GM19395 (cell line): ENCODE measurements at regions not wholly inside any gene's neighbourhood (a gene's known extent, or its start where the extent isn't known, plus 50 kb on each side); places are given as distances from the start of the nearest gene placed in this dataset.
A peak's percentile ranks its signal among the peaks of the same experiment; 100 is the strongest.

Source experiments
- ATAC-seq: cut with Tn5 transposase; IDR thresholded peaks from one replicate; pipeline ENCODE4 v1.9.1; 2021; ENCODE audit warnings: mild to moderate bottlenecking, moderate library complexity; ENCODE audit not compliant: unreplicated experiment

DNA sequence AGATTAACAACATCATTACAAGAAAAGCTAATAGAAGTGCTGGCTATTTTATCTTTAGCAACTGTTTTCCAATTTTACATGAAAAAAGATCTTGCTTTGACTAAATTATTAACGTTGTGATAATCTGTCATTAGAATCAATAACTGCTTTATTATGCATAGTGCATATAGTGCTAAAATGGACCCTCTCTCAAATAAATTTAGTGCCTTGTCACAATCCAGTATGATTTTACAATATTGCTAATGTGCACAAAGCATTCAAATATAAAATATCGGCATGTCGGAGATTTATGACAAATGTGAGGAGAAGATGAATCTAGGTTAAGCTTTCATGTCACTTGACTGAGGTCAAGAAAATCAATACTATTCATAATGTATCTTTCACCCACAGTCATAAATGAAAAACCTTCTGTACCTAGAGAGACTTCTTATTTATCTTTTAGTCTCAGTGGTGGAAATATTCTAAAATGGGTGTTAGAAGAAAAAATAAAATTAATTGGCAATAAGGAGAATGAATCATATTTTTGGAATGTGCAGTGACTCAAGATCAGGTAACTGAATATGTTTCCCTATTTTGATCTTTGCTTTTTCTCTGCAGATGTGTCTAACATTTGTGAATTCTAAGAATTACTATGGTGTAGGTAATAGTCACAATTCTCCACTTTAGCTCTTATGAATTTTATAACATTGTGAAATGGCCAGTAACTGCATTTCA, 672.9 kb upstream of the GRAMD2B start:
- no peak for ATAC-seq

DNA sequence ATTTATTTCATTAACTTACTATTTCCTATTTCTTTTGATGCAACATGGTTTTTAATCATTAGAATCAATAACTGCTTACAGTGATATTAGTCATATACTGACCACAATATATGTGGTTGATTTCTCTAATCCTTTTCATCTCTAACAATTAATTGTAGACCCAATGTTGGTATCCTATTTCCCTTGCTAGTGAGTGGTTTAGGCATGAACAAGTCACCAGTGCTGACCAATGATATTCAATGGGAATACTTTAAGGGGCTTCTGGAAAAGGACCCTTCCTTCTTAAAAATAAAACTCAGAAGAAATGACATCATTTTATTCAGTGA, 672.4 kb upstream of the GRAMD2B start:
- no peak for ATAC-seq

DNA sequence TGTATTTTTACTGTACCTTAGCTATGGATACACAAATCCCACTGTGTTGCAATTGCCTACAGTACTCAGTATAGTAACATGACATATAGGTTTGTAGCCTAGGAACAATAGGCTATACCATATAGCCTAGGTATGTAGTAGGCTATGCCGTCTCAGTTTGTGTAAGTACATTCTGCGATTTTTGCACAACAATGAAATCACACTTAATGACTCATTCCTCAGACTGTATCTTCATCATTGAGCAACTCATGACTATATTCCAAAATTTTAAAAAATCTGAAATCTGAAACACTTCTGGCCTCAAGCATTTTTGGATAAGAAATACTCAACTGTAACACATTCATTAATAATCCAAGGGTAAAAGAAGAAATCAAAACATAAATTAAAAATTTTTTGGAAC, 666.8 kb upstream of the GRAMD2B start:
- no peak for ATAC-seq

DNA sequence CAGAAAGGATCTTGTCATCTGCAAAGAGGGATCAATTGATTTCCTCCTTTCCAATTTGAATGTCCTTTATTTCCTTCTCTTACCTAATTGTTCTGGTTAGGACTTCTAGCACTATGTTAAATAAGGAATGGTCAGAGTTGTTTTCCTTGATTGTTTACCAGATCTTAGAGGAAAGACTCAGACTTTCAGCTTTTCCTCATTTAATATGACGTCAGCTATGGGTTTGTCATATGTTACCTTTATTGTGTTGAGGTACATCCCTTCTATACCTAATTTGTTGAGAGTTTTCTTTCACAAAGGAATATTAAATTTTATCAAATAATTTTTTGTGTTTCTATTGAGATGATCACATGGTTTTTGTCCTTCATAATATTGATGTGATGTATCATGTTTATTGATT, 656.5 kb upstream of the GRAMD2B start:
- ATAC-seq, result no peak

DNA sequence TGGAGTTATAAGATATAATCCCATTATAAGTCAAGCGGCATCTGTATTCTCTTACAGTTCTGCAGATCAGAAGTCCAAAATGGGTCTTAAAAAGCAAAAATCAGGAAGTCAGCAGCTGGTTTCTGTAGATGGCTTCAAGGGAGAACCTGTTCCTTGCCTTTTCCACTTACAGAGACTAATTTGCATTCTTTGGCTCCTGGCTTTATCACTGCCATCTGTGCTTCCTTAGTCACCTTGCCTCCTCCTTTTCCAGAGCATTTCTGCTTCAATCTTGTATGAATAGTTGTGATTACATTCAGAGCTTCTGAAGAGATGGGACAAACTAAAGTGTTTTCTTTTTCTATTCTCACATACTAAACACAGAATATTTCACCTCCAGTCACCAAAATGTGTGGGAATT, 647.3 kb upstream of the GRAMD2B start:
- no peak for ATAC-seq

DNA sequence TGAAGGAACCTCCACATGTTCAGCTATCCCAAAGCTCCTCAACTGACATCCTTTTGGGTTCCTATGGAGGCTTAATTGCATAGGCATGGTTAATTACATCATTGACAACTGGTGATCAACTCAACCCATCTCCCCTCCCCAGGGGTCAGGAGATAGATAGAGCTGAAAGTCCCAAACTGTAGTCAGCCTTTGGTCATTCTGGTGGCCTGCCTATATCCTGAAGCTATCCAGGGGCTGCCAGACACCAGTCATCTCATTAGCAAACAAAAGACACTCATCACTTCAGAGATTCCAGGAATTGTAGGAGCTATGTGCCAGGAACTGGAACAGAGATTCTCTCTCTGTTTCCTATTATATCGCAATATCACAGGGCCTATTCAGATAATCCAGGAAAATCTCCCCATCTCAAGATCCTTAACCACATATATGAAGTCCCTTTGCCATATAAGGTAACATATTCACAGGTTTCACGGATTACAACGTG, 646.5 kb upstream of the GRAMD2B start:
- no peak for ATAC-seq

DNA sequence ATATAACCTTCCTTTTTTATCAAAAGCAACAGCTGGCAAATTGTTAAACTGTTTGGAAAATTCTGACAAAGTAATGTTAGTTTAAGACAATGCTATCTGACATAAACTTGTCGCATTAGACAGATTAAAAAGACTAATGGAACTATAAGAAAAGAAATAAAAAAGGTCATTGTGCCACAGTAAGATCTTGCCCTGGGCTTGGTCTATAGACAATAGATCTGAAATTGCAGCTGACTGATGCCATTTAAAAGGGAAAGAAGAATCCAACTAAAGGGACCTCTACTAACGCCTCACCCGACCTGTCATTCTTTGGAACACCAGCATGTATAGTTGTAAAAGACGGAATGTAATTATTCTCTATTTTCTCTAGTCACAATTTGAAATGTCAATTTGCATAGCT, 644.4 kb upstream of the GRAMD2B start:
- no peak for ATAC-seq

DNA sequence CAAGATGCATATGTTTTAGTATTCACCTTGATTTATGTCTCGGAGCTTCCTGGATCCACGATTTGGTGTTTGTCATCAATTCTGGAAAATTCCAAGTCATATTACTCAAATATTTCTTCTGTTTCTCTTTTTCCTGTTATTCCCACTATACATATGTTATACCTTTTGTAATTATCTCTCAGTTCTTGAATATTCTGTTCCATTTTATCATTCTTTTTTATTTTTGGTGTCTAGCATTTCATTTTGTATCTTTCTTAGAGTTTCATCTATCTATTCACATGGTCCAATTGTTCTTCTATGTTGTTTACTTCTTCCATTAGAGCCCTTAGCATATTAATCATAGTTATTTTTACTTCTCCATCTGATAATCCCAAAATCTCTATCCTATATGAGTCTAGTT, 637.8 kb upstream of the GRAMD2B start:
- no peak for ATAC-seq

DNA sequence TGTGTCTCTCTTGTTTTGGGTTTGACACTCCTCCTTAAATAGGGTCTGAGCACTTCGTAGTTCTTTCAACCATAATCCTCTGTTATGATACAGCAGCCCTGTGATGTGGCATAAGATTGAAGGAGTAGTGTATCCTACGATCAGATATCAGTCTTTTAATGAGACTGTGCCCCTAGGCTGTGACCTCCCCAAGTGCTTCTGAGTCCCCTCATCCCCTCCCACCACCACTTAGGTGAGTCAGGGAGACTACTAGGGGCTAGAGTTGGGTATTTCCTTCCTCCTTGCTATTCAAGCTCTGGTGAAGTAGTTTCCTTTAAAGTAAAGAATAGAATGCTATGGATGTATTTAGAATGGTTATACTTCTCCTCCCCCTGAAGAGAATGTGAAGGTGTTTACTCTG, 637.2 kb upstream of the GRAMD2B start:
- no peak for ATAC-seq

DNA sequence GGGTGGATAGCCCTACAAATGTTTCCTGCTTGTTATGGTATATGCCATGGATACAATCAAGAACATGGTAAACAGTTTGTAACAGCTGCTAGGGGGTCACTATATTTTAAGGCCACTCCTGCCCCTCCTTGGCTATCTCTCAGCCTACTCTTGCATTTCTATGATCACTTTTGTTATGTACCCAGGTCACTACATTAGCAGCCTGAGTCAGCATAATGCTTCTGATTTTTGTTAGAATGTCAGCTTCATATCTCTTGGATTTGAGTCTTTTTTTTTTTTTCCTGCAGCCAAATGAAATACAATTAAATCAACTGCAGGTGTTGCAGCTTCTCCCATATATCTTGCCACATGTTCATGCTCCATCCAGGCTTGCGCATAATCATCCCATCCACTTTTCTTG, 629.7 kb upstream of the GRAMD2B start:
- ATAC-seq, result no peak

DNA sequence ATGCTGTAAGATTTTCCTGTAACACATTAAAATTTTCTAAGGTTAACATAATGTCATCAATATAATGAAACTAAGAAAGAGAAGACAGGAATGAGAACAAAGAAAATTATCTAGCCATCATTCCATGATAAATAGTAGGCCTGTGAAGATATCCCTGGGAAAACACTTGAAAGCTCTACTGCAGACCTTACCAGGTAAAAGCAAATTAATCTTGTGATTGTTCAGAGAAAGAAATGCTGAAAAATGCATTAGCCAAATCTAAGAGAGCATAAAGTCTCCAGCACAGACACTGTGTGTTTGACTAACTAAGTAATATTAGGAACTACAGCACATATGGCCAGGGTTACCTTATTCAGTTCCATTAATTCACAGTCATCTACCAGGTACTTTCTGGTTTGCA, 628.3 kb upstream of the GRAMD2B start:
- ATAC-seq, result no peak

DNA sequence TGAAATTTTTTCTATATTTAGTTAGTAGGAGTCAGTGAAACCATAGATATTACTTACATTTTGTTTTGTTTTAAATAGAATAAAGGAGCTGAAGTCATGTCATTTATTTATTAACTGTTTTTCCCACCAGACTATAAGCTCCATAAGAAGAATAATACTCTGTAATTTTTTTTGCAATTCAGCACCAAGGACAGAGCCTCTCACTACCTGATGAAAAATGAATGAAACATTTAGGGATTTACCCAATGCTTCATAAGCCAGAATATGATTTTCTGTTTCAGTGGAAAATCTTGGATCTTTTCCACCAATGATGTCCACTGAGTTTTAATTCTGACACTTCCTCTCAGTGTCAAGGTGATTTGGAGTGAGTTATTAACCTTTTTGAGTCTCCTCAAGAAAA, 624.9 kb upstream of the GRAMD2B start:
- ATAC-seq, result no peak

DNA sequence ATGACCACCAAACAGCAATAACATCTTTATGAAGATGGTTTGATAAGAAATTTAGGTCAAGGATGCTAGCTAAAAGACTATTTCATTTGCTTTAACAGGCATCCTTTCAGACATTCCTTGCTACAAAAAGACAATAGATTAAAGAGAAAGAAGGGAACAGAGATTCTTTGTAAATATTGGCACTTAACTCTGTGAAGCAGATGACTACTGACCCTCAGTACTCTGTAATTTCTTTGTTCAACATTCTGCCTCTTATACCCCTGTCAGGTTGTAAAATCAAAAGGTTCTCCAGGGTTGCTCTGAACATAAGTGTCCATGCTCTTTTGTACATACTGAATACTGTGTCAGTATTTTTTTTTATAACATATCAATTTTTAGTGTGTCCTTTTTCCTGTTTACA, 610.6 kb upstream of the GRAMD2B start:
- ATAC-seq, result no peak

DNA sequence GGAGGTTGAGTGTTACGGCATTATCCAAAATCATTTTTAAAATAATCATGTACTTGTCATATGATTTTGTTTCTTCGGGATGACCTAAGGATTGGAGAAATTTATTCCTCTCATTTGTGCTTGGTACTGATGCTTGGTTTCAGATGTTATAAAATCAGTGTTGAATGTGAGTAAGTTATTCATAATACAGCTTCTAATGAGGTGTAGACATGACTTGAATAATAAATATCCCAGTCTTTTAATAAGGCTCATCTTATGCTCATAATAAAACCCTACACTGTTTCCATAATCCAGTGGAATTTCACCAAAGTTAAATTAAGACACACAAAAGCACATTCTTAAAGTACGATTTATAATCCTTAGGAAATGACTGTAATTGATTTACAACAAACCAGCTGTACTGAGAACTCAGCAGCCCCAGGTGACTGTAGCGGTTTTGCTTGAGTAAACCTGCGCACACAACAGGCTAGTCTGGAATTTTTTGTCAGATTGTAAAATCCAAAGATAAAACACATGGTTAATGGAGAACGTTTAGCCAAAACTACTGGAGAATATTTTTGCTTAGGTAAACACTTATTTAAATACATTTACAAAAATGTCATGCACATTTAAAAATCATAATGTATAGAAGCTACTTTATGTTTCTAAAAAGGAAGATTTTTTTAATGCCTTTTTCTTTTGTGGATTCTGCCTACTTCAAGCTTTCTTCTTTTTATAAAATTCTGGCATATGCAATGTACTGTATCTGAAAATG, 609.8 kb upstream of the GRAMD2B start:
- ATAC-seq, result no peak

DNA sequence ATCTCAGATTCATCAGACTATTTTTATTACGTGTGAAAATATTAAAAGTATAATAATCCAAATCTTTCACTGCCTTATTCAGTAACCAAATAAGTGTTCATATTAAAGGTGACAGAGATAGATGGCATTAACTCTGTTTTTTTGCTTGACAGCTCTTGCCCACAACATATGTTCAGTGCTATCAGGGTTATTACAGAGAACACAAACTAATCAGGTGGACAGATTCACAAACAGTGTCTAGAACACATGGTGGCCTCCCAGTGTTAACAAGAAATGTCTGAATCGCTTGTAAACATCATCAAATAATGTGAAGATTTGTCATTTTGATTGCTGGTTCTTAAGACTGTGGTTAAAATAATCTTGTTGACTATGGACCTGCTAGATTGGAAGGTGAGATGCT, 609.1 kb upstream of the GRAMD2B start:
- no peak for ATAC-seq

DNA sequence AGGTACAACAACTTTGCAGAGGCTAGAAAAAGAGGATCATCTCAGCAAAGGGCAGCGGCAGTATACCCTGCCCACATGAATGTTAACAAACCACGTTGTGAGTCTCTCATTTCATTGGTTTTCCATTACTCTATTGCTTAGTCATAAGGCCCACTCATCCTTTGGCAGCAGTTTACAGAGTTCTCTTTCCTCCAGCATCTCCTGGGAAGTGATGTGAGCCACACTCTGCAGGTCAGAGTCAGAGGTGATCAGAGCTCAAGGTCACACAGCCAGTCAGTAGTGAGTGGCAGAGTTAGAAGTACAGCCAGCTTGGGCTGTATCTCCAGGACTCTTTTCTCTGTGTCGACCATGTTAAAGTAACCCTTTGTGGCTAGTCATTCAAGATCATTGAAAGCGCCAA, 599.6 kb upstream of the GRAMD2B start:
- no peak for ATAC-seq

DNA sequence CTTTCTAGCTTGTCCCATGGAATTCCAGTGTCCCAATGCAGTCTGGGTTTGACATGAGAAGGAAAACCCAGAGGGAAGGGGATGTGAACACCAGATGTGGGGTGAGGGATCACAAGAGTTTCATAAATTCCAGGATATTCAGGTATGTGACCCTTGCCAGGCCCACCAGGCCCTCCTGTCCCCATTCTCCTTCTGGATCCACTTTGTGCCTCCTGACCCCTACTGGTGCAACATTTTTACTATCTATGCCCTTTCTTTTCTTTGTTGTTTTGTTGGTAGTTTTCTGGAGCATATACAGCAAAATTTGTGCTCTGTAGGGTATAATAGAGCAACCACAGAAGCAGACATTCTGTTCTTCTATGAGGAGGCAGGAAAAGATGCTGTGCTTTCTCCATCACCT, 597.0 kb upstream of the GRAMD2B start:
- ATAC-seq, result no peak

DNA sequence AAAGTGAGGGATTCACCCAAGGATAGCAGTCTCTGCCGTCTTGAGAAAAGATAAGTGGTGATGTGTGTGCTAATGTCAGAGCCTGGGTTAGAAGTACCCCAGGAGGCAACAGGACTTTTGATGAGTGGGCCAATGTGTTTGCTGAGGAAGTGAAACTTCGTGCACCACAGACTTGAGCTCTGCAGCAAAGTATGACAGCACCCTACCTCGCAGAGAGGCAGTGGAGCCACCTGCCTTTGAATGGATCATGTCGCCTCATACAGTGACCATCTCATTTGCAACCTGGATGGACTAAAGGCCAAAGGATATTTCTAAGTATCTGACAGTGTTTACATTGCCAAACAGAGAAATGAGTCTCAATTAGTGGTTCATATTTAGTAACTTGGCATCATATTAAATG, 593.9 kb upstream of the GRAMD2B start:
- ATAC-seq, result peak; percentile 98

DNA sequence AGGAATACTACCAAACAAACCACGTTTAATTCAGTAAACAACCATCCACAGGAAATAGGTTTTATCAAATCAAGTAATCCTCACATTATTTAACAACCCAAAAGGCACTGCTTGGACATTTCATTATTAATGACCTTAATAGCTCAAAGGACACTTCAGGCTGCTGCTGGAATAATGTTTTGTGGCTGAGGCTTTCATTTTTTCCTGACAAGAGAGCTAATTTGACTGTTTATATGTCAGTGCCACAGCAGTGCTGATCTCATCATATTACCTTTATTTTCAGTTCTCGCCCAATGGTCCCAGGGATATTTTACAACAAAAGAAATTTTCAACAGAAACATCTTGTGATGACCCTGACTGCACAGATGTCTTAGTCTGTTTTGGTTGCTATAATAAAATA, 589.8 kb upstream of the GRAMD2B start:
- no peak for ATAC-seq

DNA sequence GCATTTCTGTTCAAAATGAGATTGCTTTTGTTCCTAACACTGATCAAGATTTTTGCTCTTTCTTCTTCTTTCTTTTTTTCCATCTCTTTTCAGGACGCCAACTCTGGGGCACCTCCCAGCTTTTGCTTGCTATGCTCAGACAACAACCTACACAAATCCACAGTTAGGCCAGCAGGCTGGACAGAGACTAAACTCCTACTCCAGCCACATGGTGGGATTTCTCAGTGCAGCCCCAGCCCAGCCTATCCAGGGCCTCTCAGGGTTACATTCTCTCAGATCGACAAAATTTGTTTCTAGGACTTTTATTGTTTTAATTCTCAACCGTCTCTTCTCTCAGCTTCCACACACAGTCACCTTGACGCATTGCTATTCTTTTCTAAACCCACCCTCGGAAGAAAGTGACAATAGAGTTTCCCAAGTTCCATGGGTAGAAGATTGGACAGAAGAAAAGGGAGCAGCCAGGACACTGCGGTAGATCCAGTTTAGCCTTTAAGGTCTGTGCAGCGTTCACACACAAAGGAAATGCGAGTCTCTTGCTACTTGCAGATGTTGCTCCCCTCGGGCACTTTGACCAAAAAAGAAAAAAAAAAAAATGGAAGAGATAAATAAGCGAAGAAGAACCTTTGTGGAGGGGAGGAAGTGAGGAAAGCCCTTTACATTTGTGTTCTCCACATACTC, 588.6 kb upstream of the GRAMD2B start:
- no peak for ATAC-seq

DNA sequence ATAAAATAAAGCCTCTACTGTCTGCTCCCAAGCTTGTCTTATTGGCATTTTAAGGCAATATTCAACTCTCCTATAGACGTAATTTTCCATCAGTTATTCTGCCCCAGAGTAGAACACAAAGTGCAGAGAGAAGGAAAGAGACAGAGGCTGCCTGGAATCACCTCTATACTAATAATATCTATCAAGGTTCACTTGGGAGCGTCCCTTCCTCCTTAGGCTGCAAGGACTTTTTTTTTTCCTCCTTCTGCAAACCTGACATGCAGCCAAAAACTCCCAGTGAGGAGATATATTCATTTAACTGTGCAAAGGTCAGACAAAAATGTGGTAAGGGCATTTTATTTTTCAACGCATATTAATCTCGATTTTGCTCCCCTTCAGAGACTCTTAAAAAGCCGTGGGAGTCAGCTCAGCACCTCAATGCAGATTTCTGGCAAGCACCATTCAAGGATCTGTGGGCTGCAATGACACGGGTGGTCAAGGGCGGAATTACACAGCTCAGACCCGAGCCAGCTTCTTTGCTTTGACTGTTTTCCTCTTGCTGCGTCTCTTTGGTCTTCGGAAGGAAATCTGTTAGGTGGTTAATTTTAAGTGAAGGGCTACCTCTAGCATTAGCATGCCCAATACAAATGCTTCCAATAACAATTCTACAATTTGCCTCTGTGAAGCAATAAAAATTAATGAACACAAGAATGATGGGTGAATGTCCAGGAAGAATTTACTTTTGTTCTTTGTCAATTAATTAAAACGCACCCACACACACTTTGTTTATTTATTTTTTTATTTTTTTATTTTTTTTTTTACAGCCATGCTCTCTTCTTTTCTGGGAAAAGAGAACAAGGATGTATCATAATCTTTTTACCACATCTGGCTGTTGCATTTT, 587.7 kb upstream of the GRAMD2B start:
- peak; percentile 92 for ATAC-seq
